K562 (cell line): ENCODE measurements at regions not wholly inside any gene's neighbourhood (a gene's known extent, or its start where the extent isn't known, plus 50 kb on each side); places are given as distances from the start of the nearest gene placed in this dataset.

ENCODE experiments used
- ETV6 ChIP-seq, 3 experiments: fragments of 150-350 bp in 1 of 3; sonication (generic) in 1 of 3; formaldehyde crosslinking in 1 of 3; IDR thresholded peaks; 2 replicates each; pipeline versions ENCODE4 v1.6.1 to v1.8.0; 2014 to 2022; ENCODE audit warnings: borderline replicate concordance in 2 of 3, low read depth in 2 of 3, antibody characterized with exemption in 1 of 3, low read length in 1 of 3, mild to moderate bottlenecking in 1 of 3, missing genetic modification reagents in 1 of 3
- EZH2 ChIP-seq: IDR thresholded peaks from 2 replicates; pipeline ENCODE4 v1.6.1; 2012; ENCODE audit warnings: low read depth, mild to moderate bottlenecking, inconsistent platforms, low read length, borderline replicate concordance
- SP2 ChIP-seq: IDR thresholded peaks from 2 replicates; pipeline ENCODE4 v1.6.1; 2011; ENCODE audit warnings: mild to moderate bottlenecking, low read depth, low read length, moderate library complexity; ENCODE audit not compliant: poor library complexity, severe bottlenecking; ENCODE audit errors: extremely low read depth
- SREBF2 ChIP-seq: sonication (generic); formaldehyde crosslinking; IDR thresholded peaks from 2 replicates; pipeline ENCODE4 v1.4.0; 2020; ENCODE audit warnings: mild to moderate bottlenecking, missing genetic modification reagents
- ZBTB8A ChIP-seq: fragments of 450-650 bp; IDR thresholded peaks from 2 replicates; pipeline ENCODE4 v1.6.1; 2018; ENCODE audit warnings: mild to moderate bottlenecking, moderate library complexity; ENCODE audit not compliant: partially characterized antibody
- TF ChIP-seq, protein P1 (sequence below): sonication (generic); formaldehyde crosslinking; IDR thresholded peaks from 2 replicates; pipeline ENCODE4 v1.8.0; 2022; ENCODE audit warnings: missing genetic modification reagents, mild to moderate bottlenecking, borderline replicate concordance

GRCh38 chr7:41418337-41418736 lies 284.6 kb downstream of the INHBA start:
- TF ChIP-seq ZBTB8A, result no peak
- no peak for TF ChIP-seq SP2
- no peak for TF ChIP-seq SREBF2 (CRISPR knock-in tag)
- no peak for TF ChIP-seq EZH2
- TF ChIP-seq ETV6 (IDR thresholded peaks at IDR 0.05; ENCODE audit: borderline replicate concordance in 1 of 2, low read depth in 2 of 2, low read length in 1 of 2), result no peak
- no peak for TF ChIP-seq ETV6 (CRISPR knock-in tag; IDR thresholded peaks at IDR 0.05; ENCODE audit: borderline replicate concordance)
- TF ChIP-seq, protein P1, sequence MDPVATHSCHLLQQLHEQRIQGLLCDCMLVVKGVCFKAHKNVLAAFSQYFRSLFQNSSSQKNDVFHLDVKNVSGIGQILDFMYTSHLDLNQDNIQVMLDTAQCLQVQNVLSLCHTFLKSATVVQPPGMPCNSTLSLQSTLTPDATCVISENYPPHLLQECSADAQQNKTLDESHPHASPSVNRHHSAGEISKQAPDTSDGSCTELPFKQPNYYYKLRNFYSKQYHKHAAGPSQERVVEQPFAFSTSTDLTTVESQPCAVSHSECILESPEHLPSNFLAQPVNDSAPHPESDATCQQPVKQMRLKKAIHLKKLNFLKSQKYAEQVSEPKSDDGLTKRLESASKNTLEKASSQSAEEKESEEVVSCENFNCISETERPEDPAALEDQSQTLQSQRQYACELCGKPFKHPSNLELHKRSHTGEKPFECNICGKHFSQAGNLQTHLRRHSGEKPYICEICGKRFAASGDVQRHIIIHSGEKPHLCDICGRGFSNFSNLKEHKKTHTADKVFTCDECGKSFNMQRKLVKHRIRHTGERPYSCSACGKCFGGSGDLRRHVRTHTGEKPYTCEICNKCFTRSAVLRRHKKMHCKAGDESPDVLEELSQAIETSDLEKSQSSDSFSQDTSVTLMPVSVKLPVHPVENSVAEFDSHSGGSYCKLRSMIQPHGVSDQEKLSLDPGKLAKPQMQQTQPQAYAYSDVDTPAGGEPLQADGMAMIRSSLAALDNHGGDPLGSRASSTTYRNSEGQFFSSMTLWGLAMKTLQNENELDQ (CRISPR knock-in tag), result no peak
